ENCODE measurements at regions not wholly inside any gene's neighbourhood (a gene's known extent, or its start where the extent isn't known, plus 50 kb on each side); places are given as distances from the start of the nearest gene placed in this dataset.

GRCh38 chr4:151564321-151564720, 155.3 kb downstream of the FHIP1A start:
- Histone ChIP-seq H3K4me1 (ENCODE audit: low read depth) (no peaks in the 10 kb centered on the region), H3K36me3 (no peaks in the 10 kb centered on the region), H3K27me3 (no peaks in the 10 kb centered on the region), H3K9me3 (ENCODE audit: low read depth) (no peaks in the 10 kb centered on the region), H3K27ac (no peak overlapping the region), H3K4me3 (no peak overlapping the region)
- no peak for TF ChIP-seq CTCF (IDR thresholded peaks at IDR 0.05; ENCODE audit: low read depth, low read length)
- DNase-seq (ENCODE audit: low read depth in 1 of 2, low spot score in 1 of 2), result no peak

GRCh38 chr4:151565583-151565982, 156.6 kb downstream of the FHIP1A start:
- H3K4me1 ChIP-seq (ENCODE audit: low read depth), result no peaks in the 10 kb centered on the region
- no peak overlapping the region for H3K27ac ChIP-seq
- no peak for TF ChIP-seq CTCF (IDR thresholded peaks at IDR 0.05; ENCODE audit: low read depth, low read length)
- no peaks in the 10 kb centered on the region for H3K9me3 ChIP-seq (ENCODE audit: low read depth)
- no peaks in the 10 kb centered on the region for H3K36me3 ChIP-seq
- H3K4me3 ChIP-seq, result no peak overlapping the region
- no peak for DNase-seq (ENCODE audit: low read depth in 1 of 2, low spot score in 1 of 2)
- no peaks in the 10 kb centered on the region for H3K27me3 ChIP-seq

GRCh38 chr4:151566053-151566452, 157.1 kb downstream of the FHIP1A start:
- H3K4me3 ChIP-seq, result no peak overlapping the region
- H3K4me1 ChIP-seq (ENCODE audit: low read depth), result no peaks in the 10 kb centered on the region
- no peaks in the 10 kb centered on the region for H3K27me3 ChIP-seq
- H3K36me3 ChIP-seq, result no peaks in the 10 kb centered on the region
- no peak for DNase-seq (ENCODE audit: low read depth in 1 of 2, low spot score in 1 of 2)
- H3K27ac ChIP-seq, result no peak overlapping the region
- no peaks in the 10 kb centered on the region for H3K9me3 ChIP-seq (ENCODE audit: low read depth)
- TF ChIP-seq CTCF (IDR thresholded peaks at IDR 0.05; ENCODE audit: low read depth, low read length), result no peak

- no peak for TF ChIP-seq CTCF (IDR thresholded peaks at IDR 0.05; ENCODE audit: low read depth, low read length)
- H3K27me3 ChIP-seq, result no peaks in the 10 kb centered on the region
Measured at GRCh38 chr4:151567056-151567455, 158.1 kb downstream of the FHIP1A start.

GRCh38 chr4:151568966-151569365, 160.0 kb downstream of the FHIP1A start:
- no peak for TF ChIP-seq CTCF (IDR thresholded peaks at IDR 0.05; ENCODE audit: low read depth, low read length)
- H3K4me3 ChIP-seq, result no peak overlapping the region
- no peak for DNase-seq (ENCODE audit: low read depth in 1 of 2, low spot score in 1 of 2)
- H3K27me3 ChIP-seq, result no peaks in the 10 kb centered on the region
- no peaks in the 10 kb centered on the region for H3K4me1 ChIP-seq (ENCODE audit: low read depth)
- H3K36me3 ChIP-seq, result no peaks in the 10 kb centered on the region
- no peaks in the 10 kb centered on the region for H3K9me3 ChIP-seq (ENCODE audit: low read depth)
- H3K27ac ChIP-seq, result no peak overlapping the region

More at GRCh38 chr4:151567056-151567455, 158.1 kb downstream of the FHIP1A start:
- DNase-seq (ENCODE audit: low read depth in 1 of 2, low spot score in 1 of 2), result no peak
- H3K36me3 ChIP-seq, result no peaks in the 10 kb centered on the region
- no peaks in the 10 kb centered on the region for H3K9me3 ChIP-seq (ENCODE audit: low read depth)
- H3K4me3 ChIP-seq, result no peak overlapping the region
- no peaks in the 10 kb centered on the region for H3K4me1 ChIP-seq (ENCODE audit: low read depth)
- H3K27ac ChIP-seq, result no peak overlapping the region

- H3K9me3 ChIP-seq (ENCODE audit: low read depth), result no peaks in the 10 kb centered on the region
- no peaks in the 10 kb centered on the region for H3K36me3 ChIP-seq
- H3K4me1 ChIP-seq (ENCODE audit: low read depth), result no peaks in the 10 kb centered on the region
- H3K4me3 ChIP-seq, result no peak overlapping the region
- peak in 1 of 2 donors; percentile 7 for DNase-seq (ENCODE audit: low read depth in 1 of 2, low spot score in 1 of 2)
- H3K27ac ChIP-seq, result no peak overlapping the region
- no peak for TF ChIP-seq CTCF (IDR thresholded peaks at IDR 0.05; ENCODE audit: low read depth, low read length)
- H3K27me3 ChIP-seq, result no peaks in the 10 kb centered on the region
Measured at GRCh38 chr4:151569650-151570049, 160.7 kb downstream of the FHIP1A start.

Data from cardiac muscle cell (in vitro differentiated cells and primary cell).